ENCODE measurements at regions not wholly inside any gene's neighbourhood (a gene's known extent, or its start where the extent isn't known, plus 50 kb on each side); places are given as distances from the start of the nearest gene placed in this dataset.

- Histone ChIP-seq H3K4me3 (peak overlapping the region; percentile 41), H3K4me1 (ENCODE audit: control insufficient read depth in 1 of 2, low read depth in 2 of 2) (peaks cover 0 to 17% of the 10 kb centered on the region in 2 donors), H3K36me3 (no peaks in the 10 kb centered on the region), H3K27me3 (replicated peaks; ENCODE audit: insufficient read depth) (no peaks in the 10 kb centered on the region), H3K27ac (peak overlapping the region in 1 of 2 donors; percentile 16), H3K9me3 (no peaks in the 10 kb centered on the region)
- TF ChIP-seq CTCF (IDR thresholded peaks at IDR 0.05): no peak
- ATAC-seq (ENCODE audit: insufficient number of reproducible peaks, low FRiP score, low read depth) (peak; percentile 77), DNase-seq (ENCODE audit: low spot score) (peak; percentile 52)
These were observed 262.2 kb downstream of the BAMBI start for GRCh38 chr10:28939281-28940157.

- peak overlapping the region; percentile 41 for H3K4me3 ChIP-seq
- no peaks in the 10 kb centered on the region for H3K36me3 ChIP-seq
- H3K9me3 ChIP-seq: no peaks in the 10 kb centered on the region
- TF ChIP-seq CTCF (IDR thresholded peaks at IDR 0.05): no peak
- ATAC-seq (ENCODE audit: insufficient number of reproducible peaks, low FRiP score, low read depth) (no peak), DNase-seq (ENCODE audit: low spot score) (no peak)
- H3K27me3 ChIP-seq (replicated peaks; ENCODE audit: insufficient read depth): no peaks in the 10 kb centered on the region
- H3K27ac ChIP-seq: no peak overlapping the region
- H3K4me1 ChIP-seq (ENCODE audit: control insufficient read depth in 1 of 2, low read depth in 2 of 2): peaks cover 0 to 17% of the 10 kb centered on the region in 2 donors
These were observed 263.0 kb downstream of the BAMBI start for GRCh38 chr10:28940158-28940888.

GRCh38 chr10:28942012-28942411, 264.7 kb downstream of the BAMBI start:
- Histone ChIP-seq H3K27ac (no peak overlapping the region), H3K4me1 (ENCODE audit: control insufficient read depth in 1 of 2, low read depth in 2 of 2) (peaks cover 3 to 24% of the 10 kb centered on the region in 2 donors), H3K9me3 (no peaks in the 10 kb centered on the region), H3K4me3 (no peak overlapping the region), H3K27me3 (replicated peaks; ENCODE audit: insufficient read depth) (no peaks in the 10 kb centered on the region), H3K36me3 (no peaks in the 10 kb centered on the region)
- DNase-seq (ENCODE audit: low spot score) (no peak), ATAC-seq (ENCODE audit: insufficient number of reproducible peaks, low FRiP score, low read depth) (no peak)
- no peak for TF ChIP-seq CTCF (IDR thresholded peaks at IDR 0.05)

- H3K4me3 ChIP-seq: no peak overlapping the region
- H3K27ac ChIP-seq: no peak overlapping the region
- ATAC-seq (ENCODE audit: insufficient number of reproducible peaks, low FRiP score, low read depth): no peak
- H3K4me1 ChIP-seq (ENCODE audit: control insufficient read depth in 1 of 2, low read depth in 2 of 2): peaks cover 3 to 7% of the 10 kb centered on the region in 2 donors
- no peaks in the 10 kb centered on the region for H3K36me3 ChIP-seq
- H3K27me3 ChIP-seq (replicated peaks; ENCODE audit: insufficient read depth): no peaks in the 10 kb centered on the region
- no peak for TF ChIP-seq CTCF (IDR thresholded peaks at IDR 0.05)
- DNase-seq (ENCODE audit: low spot score): no peak
- no peaks in the 10 kb centered on the region for H3K9me3 ChIP-seq
These were observed 268.6 kb downstream of the BAMBI start for GRCh38 chr10:28945959-28946358.

- ATAC-seq (ENCODE audit: insufficient number of reproducible peaks, low FRiP score, low read depth) (no peak), DNase-seq (ENCODE audit: low spot score) (no peak)
- Histone ChIP-seq H3K4me3 (no peak overlapping the region), H3K27ac (no peak overlapping the region), H3K36me3 (no peaks in the 10 kb centered on the region), H3K9me3 (no peaks in the 10 kb centered on the region), H3K4me1 (ENCODE audit: control insufficient read depth in 1 of 2, low read depth in 2 of 2) (peaks cover 3 to 7% of the 10 kb centered on the region in 2 donors), H3K27me3 (replicated peaks; ENCODE audit: insufficient read depth) (no peaks in the 10 kb centered on the region)
- no peak for TF ChIP-seq CTCF (IDR thresholded peaks at IDR 0.05)
These were observed 269.2 kb downstream of the BAMBI start for GRCh38 chr10:28946479-28946878.

Measured in thoracic aorta (tissue), 2 donors.